PC-3 (cell line): ENCODE measurements at regions not wholly inside any gene's neighbourhood (a gene's known extent, or its start where the extent isn't known, plus 50 kb on each side); places are given as distances from the start of the nearest gene placed in this dataset.

ENCODE experiments used
- ATAC-seq: fragments of 200-7000 bp; cut with Tn5 transposase; 2 replicates; pipeline ENCODE4 v1.9.1; 2020; ENCODE audit warnings: mild to moderate bottlenecking, moderate library complexity
- BruUV-seq: library from RNA; stranded (reverse); fragments of 400-500 nt; replicated peaks from 2 replicates; lab custom pipeline; 2021; lab: Mats Ljungman, UMichigan
- CTCF ChIA-PET: fragments of 300-600 bp; sonication (Branson Sonifier 250); formaldehyde crosslinking; loops from one replicate; lab custom pipeline; 2022; ENCODE audit warnings: antibody characterized with exemption; lab: Charles Lee
- POLR2A ChIA-PET: fragments of 300-600 bp; sonication (Branson Sonifier 250); formaldehyde crosslinking; loops from one replicate; lab custom pipeline; 2022; ENCODE audit warnings: antibody characterized with exemption; ENCODE audit not compliant: unreplicated experiment; lab: Charles Lee
- DNase-seq: peaks from one replicate; pipeline ENCODE4 v3.0.0-alpha.2; 2015
- H2AFZ ChIP-seq: fragments of 300-600 bp; sonication (generic); 2 replicates; pipeline ENCODE4 v1.6.0; 2016; ENCODE audit warnings: antibody characterized with exemption, low read length
- H3F3A ChIP-seq: fragments of 300-600 bp; sonication (generic); one replicate; pipeline ENCODE4 v1.6.0; 2017; ENCODE audit warnings: antibody characterized with exemption, low read length, control low read depth, mild to moderate bottlenecking; ENCODE audit not compliant: unreplicated experiment
- H3K27ac ChIP-seq: fragments of 300-600 bp; sonication (generic); 2 replicates; pipeline ENCODE4 v1.5.1; 2016; ENCODE audit warnings: mild to moderate bottlenecking, low read length
- H3K27me3 ChIP-seq: fragments of 300-600 bp; sonication (generic); 2 replicates; pipeline ENCODE4 v1.6.1; 2016; ENCODE audit warnings: low read length, mixed read lengths
- H3K36me3 ChIP-seq: fragments of 300-600 bp; sonication (generic); 2 replicates; pipeline ENCODE4 v1.6.1; 2016; ENCODE audit warnings: low read depth, mixed run types, low read length, mixed read lengths
- H3K4me1 ChIP-seq: fragments of 300-600 bp; sonication (generic); 2 replicates; pipeline ENCODE4 v1.5.1; 2016; ENCODE audit warnings: low read length; ENCODE audit not compliant: insufficient read depth
- H3K4me2 ChIP-seq: fragments of 300-600 bp; sonication (generic); 2 replicates; pipeline ENCODE4 v1.6.0; 2016; ENCODE audit warnings: low read length
- H3K4me3 ChIP-seq: fragments of 300-600 bp; sonication (generic); 2 replicates; pipeline ENCODE4 v1.5.1; 2016; ENCODE audit warnings: mild to moderate bottlenecking, low read length, mixed read lengths
- H3K79me2 ChIP-seq: fragments of 300-600 bp; sonication (generic); 2 replicates; pipeline ENCODE4 v1.6.1; 2017; ENCODE audit warnings: low read length, mixed read lengths
- H3K9ac ChIP-seq: fragments of 300-600 bp; sonication (generic); 2 replicates; pipeline ENCODE4 v1.6.0; 2016; ENCODE audit warnings: mild to moderate bottlenecking, low read length
- H3K9me2 ChIP-seq: fragments of 300-600 bp; sonication (generic); replicated peaks from 2 replicates; pipeline ENCODE4 v1.6.1; 2016; ENCODE audit warnings: mixed run types, low read length, mixed read lengths
- H3K9me3 ChIP-seq: fragments of 300-600 bp; sonication (generic); 2 replicates; pipeline ENCODE4 v1.6.1; 2016; ENCODE audit warnings: low read length, mixed read lengths
- H4K20me1 ChIP-seq: fragments of 300-600 bp; sonication (generic); 2 replicates; pipeline ENCODE4 v1.6.1; 2016; ENCODE audit warnings: low read length, mixed read lengths
- EZH2 ChIP-seq: fragments of 300-600 bp; sonication (generic); IDR thresholded peaks from one replicate; pipeline ENCODE4 v1.6.1; 2017; ENCODE audit warnings: antibody characterized with exemption, mild to moderate bottlenecking, low read length; ENCODE audit not compliant: unreplicated experiment
- EZH2phosphoT487 ChIP-seq: fragments of 300-600 bp; sonication (generic); IDR thresholded peaks from 2 replicates; pipeline ENCODE4 v1.6.1; 2018; ENCODE audit warnings: mild to moderate bottlenecking, antibody characterized with exemption, low read length, borderline replicate concordance
- intact Hi-C: fragments of 100-400 bp; cut with micrococcal nuclease; formaldehyde crosslinking; loops from 2 replicates; pipeline ENCODE4 v1.9.0; 2023
- TF ChIP-seq, protein P1 (sequence below): fragments of 300-600 bp; sonication (generic); conservative IDR thresholded peaks from 2 replicates; pipeline ENCODE4 v1.5.1; 2017; ENCODE audit warnings: antibody characterized with exemption, low read depth, mild to moderate bottlenecking, low read length

- H3K4me1 ChIP-seq = no peaks in the 10 kb centered on the region
- no peak overlapping the region for H3K4me3 ChIP-seq
- intact Hi-C loops = loop anchor here (5.0 kb wide), 1 partner anchor 165 kb away; no protein-coding TSS in a partner anchor
- TF ChIP-seq, protein P1, sequence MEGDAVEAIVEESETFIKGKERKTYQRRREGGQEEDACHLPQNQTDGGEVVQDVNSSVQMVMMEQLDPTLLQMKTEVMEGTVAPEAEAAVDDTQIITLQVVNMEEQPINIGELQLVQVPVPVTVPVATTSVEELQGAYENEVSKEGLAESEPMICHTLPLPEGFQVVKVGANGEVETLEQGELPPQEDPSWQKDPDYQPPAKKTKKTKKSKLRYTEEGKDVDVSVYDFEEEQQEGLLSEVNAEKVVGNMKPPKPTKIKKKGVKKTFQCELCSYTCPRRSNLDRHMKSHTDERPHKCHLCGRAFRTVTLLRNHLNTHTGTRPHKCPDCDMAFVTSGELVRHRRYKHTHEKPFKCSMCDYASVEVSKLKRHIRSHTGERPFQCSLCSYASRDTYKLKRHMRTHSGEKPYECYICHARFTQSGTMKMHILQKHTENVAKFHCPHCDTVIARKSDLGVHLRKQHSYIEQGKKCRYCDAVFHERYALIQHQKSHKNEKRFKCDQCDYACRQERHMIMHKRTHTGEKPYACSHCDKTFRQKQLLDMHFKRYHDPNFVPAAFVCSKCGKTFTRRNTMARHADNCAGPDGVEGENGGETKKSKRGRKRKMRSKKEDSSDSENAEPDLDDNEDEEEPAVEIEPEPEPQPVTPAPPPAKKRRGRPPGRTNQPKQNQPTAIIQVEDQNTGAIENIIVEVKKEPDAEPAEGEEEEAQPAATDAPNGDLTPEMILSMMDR = no peak
- TF ChIP-seq EZH2phosphoT487 (no peak), EZH2 (no peak)
- H3K27me3 ChIP-seq = no peaks in the 10 kb centered on the region
- H3K36me3 ChIP-seq = no peaks in the 10 kb centered on the region
- no TSS peak for BruUV-seq
- H3K27ac ChIP-seq = no peak overlapping the region
- H3K9me2 ChIP-seq = no peaks in the 10 kb centered on the region
- H4K20me1 ChIP-seq = no peaks in the 10 kb centered on the region
- ChIA-PET CTCF (no interaction called here), POLR2A (no interaction called here)
- no peak overlapping the region for H3K4me2 ChIP-seq
- H3K9ac ChIP-seq = no peak overlapping the region
- DNase-seq = no peak
- no peak overlapping the region for H2AFZ ChIP-seq
- H3K9me3 ChIP-seq = no peaks in the 10 kb centered on the region; the same call in 1 of the 2 replicates
- no peaks in the 10 kb centered on the region for H3K79me2 ChIP-seq
- no peaks in the 10 kb centered on the region for H3F3A ChIP-seq
- no peak for ATAC-seq
Measured at GRCh38 chr2:5242751-5243150, 449.4 kb upstream of the SOX11 start.

DNA sequence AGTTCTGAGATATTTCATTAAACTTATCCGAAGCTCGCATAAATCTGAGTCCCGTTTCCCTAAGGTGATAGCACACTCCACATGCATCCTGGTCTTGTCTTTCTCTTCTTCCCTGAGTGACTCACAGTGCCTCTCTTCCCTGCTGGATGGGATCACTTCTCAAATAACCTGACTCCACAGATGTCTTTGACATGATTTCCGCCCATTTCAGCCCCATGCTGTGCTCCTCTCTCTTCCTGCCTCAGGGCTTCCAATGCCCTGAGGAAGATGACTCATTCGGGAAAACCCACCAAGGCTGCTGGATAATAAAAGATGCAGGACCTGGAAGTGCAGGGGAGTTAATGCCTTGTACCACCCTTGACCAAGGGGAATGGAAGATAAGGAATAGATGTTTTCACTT, 441.7 kb upstream of the SOX11 start:
- Histone ChIP-seq H4K20me1 (no peaks in the 10 kb centered on the region), H3K79me2 (no peaks in the 10 kb centered on the region), H3K4me2 (no peak overlapping the region), H3K36me3 (no peaks in the 10 kb centered on the region), H3K27me3 (no peaks in the 10 kb centered on the region), H3K27ac (no peak overlapping the region), H3F3A (no peaks in the 10 kb centered on the region), H2AFZ (no peak overlapping the region), H3K4me1 (no peaks in the 10 kb centered on the region), H3K4me3 (no peak overlapping the region), H3K9me3 (no peaks in the 10 kb centered on the region; the same call in 1 of the 2 replicates), H3K9ac (no peak overlapping the region), H3K9me2 (no peaks in the 10 kb centered on the region)
- intact Hi-C loops = no loop called here
- no TSS peak for BruUV-seq
- ChIA-PET POLR2A (no interaction called here), CTCF (no interaction called here)
- TF ChIP-seq EZH2phosphoT487 (no peak), EZH2 (no peak)
- TF ChIP-seq, protein P1 = no peak
- peak; percentile 57 for DNase-seq
- peak; percentile 56; the same call in 1 of the 2 replicates for ATAC-seq

DNA sequence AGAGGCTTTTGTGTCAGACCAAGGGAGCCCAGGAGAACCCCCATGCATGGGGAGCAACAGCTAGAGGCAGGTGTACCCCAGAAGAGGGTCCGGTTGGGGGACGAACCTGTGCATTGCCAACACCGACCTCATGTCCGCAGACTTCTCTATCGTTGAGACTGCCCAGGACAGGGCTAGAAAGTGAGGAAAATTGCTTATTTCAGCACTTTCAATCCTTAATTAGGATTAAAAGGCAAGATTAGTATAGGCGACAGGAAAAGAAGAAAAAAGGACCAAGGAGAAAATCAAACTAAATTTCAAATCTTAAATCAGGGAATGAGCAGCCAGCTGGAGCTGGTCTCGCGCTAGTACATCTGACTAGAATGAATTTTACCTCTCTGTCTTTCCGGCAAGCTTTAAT, 438.9 kb upstream of the SOX11 start:
- no TSS peak for BruUV-seq
- no peaks in the 10 kb centered on the region for H3K9me2 ChIP-seq
- H3K36me3 ChIP-seq = no peaks in the 10 kb centered on the region
- no peak for ATAC-seq
- no peaks in the 10 kb centered on the region for H3K79me2 ChIP-seq
- no peaks in the 10 kb centered on the region for H3K27me3 ChIP-seq
- no peak for DNase-seq
- no peak overlapping the region for H3K4me3 ChIP-seq
- no peak overlapping the region for H3K9ac ChIP-seq
- H3K4me1 ChIP-seq = no peaks in the 10 kb centered on the region
- H3K9me3 ChIP-seq = no peaks in the 10 kb centered on the region
- H4K20me1 ChIP-seq = no peaks in the 10 kb centered on the region
- ChIA-PET CTCF (no interaction called here), POLR2A (no interaction called here)
- TF ChIP-seq, protein P1 = no peak
- no peak for TF ChIP-seq EZH2phosphoT487
- TF ChIP-seq EZH2 = no peak
- H3K4me2 ChIP-seq = no peak overlapping the region
- intact Hi-C loops = no loop called here
- no peaks in the 10 kb centered on the region for H3F3A ChIP-seq
- H2AFZ ChIP-seq = no peak overlapping the region
- no peak overlapping the region for H3K27ac ChIP-seq
